ENCODE measurements at regions not wholly inside any gene's neighbourhood (a gene's known extent, or its start where the extent isn't known, plus 50 kb on each side); places are given as distances from the start of the nearest gene placed in this dataset.

DNA sequence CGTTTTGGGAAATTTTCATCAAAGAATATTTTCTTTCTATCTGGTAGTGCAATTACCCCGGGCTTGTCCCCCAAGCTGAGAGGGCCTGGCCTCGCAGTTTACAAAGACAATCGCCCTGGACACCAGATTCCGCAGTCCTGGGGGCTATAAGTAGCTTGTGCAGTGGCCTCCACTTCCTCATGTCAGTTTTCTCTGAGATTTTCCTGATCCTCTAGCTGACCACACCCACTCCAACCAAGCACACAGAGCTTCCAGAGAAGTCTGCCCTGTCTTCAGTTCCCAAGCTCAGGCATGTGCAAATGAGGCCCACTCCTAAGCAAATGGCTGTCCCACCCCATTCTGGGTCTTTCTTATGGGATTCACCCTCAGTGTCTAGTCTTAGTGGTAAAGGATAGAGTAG, 245.3 kb downstream of the MAFB start:
- no peak for DNase-seq

DNA sequence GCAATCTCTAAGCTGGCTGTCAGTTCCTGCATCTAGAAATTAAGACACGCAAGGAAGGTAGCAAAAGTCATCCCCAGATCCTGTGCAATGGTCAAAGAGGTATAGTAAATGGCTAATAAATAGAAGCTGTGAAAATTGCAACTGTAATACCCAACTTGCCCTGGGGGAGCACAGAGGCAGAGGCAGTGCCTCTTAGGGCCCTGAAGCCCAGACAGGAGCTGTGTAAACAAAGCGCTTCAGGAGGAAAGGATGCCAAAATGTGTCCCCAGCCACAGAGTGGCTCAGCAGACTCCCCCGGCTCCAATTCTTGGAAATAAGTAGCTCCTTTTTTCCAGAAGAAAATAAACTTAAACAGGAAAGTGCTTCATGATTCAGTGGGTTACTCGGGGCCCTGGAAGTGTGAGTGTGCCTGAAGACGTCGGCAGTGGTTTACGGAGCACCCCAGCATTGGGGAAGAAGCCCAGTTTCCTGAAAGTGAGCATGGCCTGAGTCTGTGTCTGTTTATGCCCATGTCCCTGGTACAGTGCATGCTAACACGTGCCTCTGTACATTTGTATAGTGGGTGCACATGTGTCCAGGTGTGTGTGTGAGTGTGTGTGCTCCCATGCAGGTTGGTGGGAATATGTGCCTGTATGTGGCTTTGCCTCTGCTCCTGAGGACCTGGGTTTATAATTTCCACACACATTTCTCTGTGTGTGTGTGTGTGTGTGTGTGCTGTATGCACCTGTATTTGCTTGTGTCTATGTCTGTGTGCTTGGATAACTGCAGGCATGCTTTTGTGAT, 246.7 kb downstream of the MAFB start:
- no peak for DNase-seq

DNA sequence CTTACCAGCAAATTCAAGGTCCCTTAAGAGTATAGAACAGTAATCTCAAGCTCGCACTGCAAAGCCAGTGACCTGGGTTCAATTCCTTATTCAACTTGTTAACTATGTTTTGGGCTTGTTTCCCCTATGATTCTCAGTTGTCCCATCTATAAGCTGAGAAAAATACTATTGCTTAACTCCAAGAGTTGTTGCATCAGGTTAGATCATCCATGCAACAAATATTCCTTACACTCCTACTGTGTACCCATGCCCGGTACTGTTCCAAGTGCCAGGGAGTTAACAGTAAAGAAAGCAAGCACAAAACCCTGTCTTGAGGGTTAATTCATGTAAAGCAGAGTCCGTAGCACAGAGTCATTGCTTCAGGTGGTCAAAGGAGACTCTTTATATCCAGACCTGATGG, 247.3 kb downstream of the MAFB start:
- no peak for DNase-seq

DNA sequence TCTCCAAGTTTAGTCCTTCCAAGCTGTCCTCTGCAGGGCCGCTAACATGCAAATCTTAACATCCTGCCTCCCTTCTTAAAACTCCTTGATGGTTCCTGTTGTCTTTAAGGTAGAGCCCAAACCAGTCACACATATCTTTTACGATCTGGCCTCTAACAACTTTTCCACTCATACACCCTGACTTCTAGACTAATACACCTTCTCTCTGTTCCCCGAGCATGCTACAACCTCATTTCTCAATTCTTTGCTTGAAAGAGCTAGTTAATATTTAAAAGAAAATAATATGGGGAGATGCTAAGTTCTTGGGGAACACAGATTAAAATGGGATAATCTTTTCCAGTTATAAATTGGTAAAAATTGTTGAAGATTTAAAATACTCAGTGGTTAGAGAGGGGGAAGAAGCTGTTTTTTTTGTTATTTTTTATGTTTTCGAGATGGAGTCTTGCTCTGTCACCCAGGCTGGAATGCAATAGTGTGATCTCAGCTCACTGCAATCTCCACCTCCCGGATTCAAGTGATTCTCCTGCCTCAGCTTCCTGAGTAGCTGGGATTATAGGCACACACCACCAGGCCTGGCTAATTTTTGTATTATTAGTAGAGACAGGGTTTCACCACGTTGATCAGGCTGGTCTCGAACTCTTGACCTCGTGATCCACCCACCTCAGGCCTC, 250.7 kb downstream of the MAFB start:
- no peak for DNase-seq

DNA sequence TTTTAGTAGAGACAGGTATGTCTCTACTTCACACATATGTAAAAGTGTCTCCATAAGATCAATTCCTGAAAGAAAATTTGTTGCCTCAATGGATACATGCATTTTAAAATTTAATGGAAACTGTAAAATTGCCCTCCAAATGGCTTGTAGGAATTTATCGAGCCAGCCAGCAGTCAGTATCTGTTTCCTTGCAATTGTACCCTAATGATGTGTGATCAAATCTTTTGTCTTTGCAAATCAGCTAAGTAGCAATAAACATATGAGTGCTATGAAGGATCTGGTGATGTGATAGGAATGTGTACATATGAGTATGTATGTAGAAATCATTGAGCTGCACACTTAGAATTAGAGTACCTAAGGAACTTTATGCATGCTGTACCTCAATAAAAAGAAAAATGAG, 253.0 kb downstream of the MAFB start:
- DNase-seq: no peak

DNA sequence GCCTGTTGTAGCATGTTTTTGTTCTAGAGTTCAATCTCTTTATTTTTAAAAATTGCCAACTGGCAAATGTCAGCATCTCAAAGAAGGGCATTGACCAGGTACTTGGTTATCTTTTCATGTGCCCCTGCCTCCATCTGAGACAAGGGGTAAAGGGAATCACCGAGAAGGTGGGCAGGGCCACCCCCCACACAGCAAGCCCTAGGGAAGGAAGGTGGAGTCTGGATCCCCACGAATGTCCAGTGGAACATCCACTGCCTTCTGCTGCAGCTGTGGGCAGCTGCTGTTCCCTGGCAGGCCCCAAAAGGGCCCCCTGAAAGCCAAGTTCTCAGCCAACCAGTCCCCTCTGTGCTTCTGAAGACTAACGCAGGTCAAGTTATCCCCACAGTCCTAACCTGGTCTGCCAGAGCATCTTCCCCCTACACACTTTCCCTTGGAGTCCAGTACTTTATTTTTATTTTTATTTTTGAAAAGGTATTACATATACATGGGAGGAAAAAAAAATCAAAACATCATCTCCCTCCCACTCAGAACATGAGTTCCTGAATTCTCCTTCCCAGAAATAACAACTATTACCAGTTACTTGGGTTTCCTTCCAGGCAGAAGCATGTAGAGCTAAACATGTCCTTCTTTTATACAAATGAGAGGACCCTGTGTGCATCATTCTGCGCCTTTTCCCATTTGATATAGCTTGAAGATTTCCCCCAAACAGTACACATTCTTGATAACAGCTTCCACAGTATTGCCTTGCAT, 253.7 kb downstream of the MAFB start:
- DNase-seq: no peak

DNA sequence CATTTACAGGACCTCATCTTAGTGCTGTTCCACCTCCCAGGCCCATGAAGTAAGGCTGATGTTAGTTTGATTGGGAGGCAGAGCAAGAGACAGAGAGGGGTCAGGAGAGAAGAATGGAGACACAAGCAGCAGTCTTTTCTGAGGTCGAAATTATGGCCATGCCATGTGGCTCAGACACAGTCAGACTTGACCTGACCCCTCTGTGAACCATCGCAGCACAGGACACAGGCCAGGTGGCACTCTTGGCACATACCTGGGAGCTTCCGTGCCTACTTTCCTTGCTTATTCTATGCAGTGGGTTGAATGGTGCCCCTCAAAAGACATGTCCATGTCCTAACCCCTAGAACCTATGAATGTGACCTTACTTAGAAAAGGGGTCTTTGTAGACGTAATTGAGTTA, 254.9 kb downstream of the MAFB start:
- no peak for DNase-seq

DNA sequence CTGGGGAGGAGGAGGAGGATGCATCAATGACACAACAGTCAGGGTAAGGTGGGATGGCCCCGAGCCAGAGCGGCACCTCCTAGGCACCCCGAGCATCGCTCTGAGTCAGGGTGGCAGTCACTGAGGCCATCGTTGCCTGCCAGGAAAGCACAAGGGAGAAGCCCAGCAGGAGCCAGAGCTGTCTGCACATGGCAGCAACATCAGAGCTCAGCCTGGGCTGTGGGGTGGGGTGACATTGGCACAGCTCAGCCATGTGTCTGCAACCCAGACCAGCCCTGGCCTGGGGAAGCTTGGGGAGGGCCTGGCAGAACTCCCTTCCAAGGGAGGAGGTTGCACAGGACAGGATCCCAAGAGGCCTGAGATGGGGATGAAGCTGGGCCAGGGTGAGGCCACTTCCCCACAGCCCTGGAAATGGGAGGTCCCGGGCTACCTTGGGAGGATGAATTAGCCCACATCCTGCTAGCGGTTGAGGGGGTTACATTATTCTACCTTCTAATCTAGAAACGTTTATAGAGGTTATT, 255.6 kb downstream of the MAFB start:
- no peak for DNase-seq

DNA sequence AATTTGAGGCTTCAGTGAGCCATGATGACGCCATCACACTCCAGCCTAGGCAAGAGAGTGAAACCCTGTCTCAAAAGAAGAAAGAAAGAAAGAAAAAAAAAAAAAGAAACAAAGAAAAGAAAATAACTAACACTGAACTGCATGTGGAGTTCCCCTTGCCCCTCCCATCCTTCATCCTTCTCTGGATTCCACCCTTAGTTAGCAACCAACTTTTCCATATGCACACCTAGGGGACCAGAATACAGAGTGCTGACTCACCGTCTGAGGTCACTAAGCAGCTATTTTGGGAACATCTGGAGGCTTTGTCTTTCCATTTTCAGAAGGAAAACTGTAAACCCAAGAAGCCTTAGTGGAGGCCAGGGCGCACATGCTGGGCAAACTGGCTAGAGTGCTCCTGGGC, 257.4 kb downstream of the MAFB start:
- no peak for DNase-seq

DNA sequence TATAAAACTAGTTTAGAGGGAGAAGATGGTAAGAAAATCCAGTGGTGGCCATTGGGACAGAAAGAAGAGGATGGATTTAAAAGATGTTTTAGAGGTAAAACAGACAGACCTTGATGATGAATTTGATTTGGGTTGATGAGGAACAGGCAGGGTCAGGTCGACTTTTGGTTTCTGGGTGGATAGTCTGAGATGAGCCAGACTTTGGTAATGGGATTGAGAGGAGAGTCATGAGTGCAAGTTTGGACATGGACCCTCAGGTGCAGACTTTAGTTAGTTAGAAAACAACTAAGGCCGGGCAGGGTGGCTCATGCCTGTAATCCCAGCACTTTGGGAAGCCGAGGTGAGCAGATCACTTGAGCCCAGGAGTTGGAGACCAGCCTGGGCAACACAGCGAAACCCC, 257.9 kb downstream of the MAFB start:
- no peak for DNase-seq

DNA sequence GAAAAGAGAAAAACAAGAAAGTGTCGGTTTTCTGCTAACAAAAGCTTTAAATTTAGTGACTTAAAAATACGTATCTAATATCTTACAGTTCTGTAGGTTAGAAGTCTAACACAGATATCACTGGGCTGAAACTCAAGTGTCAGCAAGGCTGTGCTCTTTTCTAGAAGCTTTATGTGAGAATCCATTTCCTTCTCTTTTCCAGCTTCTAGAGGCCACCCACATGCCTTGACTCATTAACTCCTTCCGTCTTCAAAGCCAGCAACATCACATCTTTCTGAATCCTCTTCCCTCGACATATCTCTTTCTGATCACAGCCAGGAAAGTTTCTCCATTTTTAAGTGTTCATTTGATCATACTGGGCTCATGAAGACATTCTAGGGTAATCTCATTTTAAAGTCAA, 262.0 kb downstream of the MAFB start:
- no peak for DNase-seq

DNA sequence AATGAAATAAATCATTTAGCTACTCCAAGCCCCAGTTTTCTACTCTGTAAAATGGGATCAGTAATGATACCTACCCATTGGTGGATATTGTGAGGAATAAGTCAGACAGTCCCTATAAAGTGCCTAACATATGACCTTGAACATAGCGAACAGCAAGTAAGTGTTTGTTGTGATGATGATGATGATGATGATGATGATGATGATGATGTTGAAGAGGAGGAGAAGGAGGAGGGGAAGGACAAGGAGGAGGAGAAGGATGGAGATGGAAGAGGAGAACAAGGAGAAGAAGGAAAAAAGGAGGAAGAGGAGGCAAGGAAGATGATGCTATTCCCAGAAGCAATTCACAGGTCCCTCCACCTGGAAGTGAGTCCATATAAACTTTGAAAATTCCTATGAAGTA, 264.3 kb downstream of the MAFB start:
- DNase-seq: no peak

DNA sequence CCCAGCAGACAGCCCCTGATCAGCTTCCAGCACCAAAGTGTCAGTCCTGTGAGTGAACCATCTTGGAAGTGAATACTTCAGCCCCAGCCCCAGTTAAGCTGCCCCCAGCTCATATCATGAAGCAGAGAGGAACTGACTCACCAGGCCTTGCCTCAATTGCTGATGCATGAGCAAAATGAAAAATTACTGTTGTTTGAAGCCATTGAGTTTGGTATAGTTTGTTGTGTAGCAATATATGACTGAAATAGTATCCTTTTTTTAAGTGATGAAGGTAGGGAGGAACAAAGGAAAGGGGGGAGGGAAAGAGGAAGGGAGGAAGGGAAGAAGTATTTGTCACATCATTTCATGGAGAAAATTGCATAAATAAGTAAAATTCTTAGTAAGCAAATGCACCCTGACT, 266.4 kb downstream of the MAFB start:
- no peak for DNase-seq

DNA sequence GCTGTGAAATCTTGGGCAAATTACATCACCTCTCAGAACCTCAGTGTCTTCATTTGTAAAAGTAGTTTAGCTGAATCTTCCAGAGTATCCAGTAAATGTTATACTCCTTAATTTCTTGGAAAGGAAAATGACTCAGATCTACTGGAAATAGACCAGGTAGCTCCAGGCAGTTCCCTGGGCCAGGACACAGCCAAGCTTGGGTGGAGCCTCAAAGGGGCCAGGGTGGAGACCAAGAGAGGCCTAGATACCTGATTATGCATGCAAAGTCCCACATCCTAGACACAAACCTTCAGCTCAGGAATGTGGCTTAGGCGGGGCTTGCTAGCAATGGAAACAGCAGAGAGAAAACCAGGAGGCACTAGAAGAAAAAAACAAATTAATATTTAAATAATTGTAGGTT, 272.8 kb downstream of the MAFB start:
- no peak for DNase-seq

DNA sequence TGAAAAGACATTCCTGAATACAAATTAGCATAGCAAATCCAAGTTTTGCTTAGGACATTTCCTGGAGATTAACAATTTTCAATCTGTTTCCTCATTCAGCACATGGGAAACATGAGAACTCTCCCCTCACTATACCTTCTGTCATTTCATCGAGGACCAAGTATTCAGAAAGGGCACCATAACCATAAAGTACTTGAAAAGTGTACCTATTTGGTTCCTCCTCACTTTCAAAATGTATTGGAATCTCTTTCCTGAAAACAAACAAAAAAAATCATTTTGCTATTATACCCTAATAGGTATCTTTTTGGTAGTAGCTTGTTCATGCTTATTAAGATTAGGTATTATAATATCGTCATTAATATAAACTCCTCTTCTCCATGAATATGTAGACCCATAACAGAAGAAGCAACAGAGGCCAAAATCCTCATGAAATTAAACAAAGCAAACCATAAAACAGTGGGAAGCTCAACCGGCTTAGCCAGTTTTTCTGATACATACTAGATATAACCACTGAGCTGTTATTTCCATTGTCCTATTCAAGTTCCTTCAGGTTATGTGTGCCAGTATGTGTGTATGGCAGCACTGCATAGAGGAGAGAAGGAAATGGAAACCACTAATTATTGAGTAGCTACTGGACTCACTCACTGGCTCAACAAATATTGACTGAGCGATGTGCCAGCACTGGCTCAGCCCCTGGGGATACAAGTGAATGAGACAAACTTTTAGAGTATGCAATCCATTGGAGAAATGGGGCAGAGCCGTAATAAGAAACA, 274.0 kb downstream of the MAFB start:
- no peak for DNase-seq

DNA sequence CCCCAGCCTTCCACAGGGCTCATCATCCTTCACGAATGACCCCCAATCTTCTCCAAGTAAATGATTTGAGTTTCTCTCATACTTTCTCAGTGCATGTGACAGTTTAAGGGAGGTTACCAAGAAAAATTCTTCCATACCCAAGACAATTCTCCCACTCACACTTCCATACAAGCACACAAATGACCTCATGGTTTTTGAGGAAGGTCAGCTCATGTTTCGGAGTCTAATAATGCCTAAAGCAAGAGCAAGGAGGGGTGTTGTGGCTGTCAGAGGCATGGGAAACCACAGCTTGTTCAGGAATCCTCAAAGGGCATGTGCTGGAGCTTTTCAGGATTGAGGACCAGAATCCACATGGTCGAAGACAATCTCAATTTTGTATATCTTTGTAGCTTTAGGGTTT, 279.0 kb downstream of the MAFB start:
- DNase-seq: no peak

DNA sequence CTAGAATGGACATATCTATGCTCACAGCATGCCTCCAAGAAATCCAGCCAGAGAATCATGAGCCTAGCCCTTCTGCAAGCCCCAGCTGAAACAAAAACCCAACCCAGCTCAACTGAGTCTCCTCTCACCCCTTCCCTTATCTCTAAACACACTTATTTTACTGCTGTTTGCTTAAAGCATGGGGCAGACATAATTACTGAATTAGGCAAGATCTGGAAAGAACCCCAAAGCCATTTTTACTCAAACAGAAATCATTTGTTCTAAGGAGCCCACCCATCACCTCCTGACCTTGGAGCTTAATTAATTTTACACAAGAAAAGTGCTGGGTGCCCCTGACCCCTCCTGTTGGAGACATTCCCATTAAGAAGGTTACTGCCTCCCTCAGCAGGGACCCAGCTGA, 291.6 kb downstream of the MAFB start:
- no peak for DNase-seq

DNA sequence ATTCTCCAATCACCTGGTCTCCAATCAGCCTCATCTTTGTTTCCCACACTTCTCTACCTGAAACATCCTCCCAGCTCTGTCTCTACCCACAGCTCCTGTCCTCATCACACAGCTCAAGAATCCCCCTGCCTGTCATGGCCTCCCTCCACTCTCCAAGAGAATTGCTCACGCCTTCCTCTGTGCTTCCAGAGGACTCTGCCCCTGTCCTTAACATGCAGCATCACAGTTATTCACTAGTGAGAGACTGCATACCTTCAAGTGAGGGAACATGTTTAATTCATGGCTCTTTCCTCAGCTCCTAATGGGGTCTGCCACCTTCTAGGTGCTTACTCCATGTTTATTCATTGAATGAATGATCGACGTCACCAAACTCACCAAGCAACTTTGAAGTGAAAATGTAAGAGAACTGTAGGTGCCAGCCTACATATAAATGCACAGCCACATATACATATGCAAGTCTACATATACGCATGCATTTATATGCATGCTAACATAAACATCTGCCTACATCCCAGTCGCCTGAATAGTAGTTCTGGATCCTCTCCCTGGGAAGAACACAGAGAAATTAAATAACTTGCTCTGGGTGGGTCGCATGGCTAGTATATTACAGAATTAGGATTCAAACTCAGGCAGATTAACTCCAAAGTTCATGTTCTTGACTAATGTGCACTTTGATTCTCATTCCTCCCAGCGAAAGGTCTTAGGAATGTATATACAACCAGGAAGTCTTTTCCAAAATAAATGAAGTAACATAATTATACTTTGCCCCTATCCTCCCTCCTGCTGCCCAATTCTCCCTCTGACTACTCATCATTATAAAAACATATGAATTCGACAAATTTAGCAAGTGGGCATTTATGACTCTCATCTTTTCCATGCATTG, 295.6 kb downstream of the MAFB start:
- no peak for DNase-seq

DNA sequence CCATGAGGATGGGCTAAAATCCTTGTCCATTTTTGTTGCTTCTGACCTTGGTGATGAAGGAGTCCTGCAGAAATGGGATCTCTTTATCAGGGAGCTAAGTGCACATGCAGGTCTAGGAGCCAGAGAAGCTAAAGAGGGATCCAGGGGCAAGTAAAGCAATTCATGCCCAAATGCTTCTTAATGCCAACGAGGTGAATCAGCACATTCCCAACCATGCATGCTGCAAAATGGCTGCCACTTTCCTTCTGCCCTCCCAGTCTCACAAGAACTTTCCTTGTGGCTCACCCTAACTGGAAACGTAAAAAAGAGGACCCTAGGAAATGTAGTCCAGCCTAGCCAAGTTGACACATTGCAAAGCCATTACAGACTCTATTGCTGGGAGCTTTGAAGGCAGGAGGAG, 298.4 kb downstream of the MAFB start:
- DNase-seq: no peak

DNA sequence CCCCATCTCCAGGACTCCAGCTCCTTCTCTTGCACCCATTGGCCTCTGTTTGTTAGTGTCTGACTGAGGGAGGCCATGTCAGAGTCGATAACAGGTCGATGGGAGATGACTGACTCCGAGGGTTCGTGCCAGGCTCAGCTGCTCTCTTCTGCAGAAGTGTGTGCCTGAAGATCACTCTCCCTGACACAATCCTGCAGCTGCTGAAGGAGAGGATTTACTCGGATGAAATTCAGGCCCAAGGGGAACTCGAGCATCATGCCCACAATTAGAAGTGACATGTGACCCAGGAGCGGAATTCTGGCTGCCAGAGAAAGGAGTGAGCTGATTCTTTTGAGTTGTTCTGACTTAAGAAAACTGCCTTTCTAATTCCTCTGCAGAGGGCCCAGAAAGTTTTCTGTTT, 318.2 kb downstream of the MAFB start:
- no peak for DNase-seq

DNA sequence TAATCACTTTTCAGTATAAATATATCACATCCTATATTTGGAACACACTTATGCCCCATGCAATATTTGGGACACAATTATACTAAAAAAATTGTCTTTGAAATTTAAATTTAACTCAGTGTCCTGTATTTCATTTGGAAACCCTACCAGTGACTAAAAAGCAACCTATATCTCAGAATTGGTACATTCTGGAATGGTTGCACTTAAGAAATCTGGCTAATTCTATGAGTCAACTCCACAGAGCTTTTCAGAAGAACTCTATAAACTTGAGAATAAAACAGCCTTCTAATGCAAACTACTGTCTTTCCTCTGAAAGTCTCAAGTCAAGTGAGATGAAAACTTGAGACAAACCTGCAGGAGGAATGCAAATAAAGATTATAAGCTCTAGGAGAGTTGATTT, 320.2 kb downstream of the MAFB start:
- no peak for DNase-seq

DNA sequence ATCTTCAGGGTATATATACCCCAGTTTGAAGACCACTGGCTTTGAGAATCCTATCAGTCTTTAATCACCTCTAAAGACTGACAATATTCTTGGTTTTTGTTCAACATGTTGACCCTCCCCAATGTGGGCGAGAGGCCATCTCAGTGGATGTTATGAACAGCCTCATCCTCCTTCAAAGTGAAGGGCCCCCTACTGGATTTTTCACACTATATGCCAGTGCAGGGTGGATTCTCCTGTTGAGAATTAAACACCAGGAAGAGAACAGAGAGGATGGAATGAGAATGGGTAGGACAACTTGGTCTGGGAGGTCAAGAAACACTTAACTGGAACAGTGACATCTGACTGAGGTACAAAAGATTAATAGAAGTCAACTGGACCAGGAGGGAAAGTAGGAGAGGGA, 327.1 kb downstream of the MAFB start:
- no peak for DNase-seq

Data from hindlimb muscle (tissue), 1 donor.